ENCODE measurements at regions not wholly inside any gene's neighbourhood (a gene's known extent, or its start where the extent isn't known, plus 50 kb on each side); places are given as distances from the start of the nearest gene placed in this dataset.

- Histone ChIP-seq H3K9me3 (ENCODE audit: low read length) (no peaks in the 10 kb centered on the region), H4K20me1 (ENCODE audit: insufficient read depth, low read length) (no peaks in the 10 kb centered on the region), H3K79me2 (ENCODE audit: insufficient read depth, low read length) (no peaks in the 10 kb centered on the region), H3K4me3 (ENCODE audit: low read depth, low read length, poor library complexity, severe bottlenecking) (no peak overlapping the region), H3K4me2 (ENCODE audit: low read length) (no peak overlapping the region), H3K27ac (ENCODE audit: low read depth, low read length, poor library complexity, severe bottlenecking) (no peak overlapping the region), H2AFZ (ENCODE audit: low read length) (no peak overlapping the region), H3K9me2 (ENCODE audit: low read depth, low read length) (no peaks in the 10 kb centered on the region), H3K36me3 (ENCODE audit: insufficient read depth, low read length) (no peaks in the 10 kb centered on the region), H3F3A (ENCODE audit: insufficient read depth, low read length) (no peaks in the 10 kb centered on the region), H3K9ac (ENCODE audit: low read length) (no peak overlapping the region), H3K27me3 (ENCODE audit: insufficient read depth, low read length) (no peaks in the 10 kb centered on the region), H3K4me1 (ENCODE audit: insufficient read depth, low read length, severe bottlenecking) (no peaks in the 10 kb centered on the region)
- TF ChIP-seq EZH2 (IDR thresholded peaks at IDR 0.05; ENCODE audit: borderline replicate concordance, low read length) (no peak), CTCF (IDR thresholded peaks at IDR 0.05; ENCODE audit: low read length) (no peak)
Measured at GRCh38 chr9:13896922-13897835, 416.8 kb downstream of the NFIB start.

GRCh38 chr9:13896047-13896446 lies 417.9 kb downstream of the NFIB start:
- Histone ChIP-seq H3K36me3 (ENCODE audit: insufficient read depth, low read length) (no peaks in the 10 kb centered on the region), H3K4me3 (ENCODE audit: low read depth, low read length, poor library complexity, severe bottlenecking) (no peak overlapping the region), H2AFZ (ENCODE audit: low read length) (no peak overlapping the region), H3K4me2 (ENCODE audit: low read length) (no peak overlapping the region), H3F3A (ENCODE audit: insufficient read depth, low read length) (no peaks in the 10 kb centered on the region), H3K9me3 (ENCODE audit: low read length) (no peaks in the 10 kb centered on the region), H3K4me1 (ENCODE audit: insufficient read depth, low read length, severe bottlenecking) (no peaks in the 10 kb centered on the region), H4K20me1 (ENCODE audit: insufficient read depth, low read length) (no peaks in the 10 kb centered on the region), H3K79me2 (ENCODE audit: insufficient read depth, low read length) (no peaks in the 10 kb centered on the region), H3K9ac (ENCODE audit: low read length) (no peak overlapping the region), H3K9me2 (ENCODE audit: low read depth, low read length) (no peaks in the 10 kb centered on the region), H3K27me3 (ENCODE audit: insufficient read depth, low read length) (no peaks in the 10 kb centered on the region), H3K27ac (ENCODE audit: low read depth, low read length, poor library complexity, severe bottlenecking) (no peak overlapping the region)
- TF ChIP-seq CTCF (IDR thresholded peaks at IDR 0.05; ENCODE audit: low read length): no peak
- no peak for TF ChIP-seq EZH2 (IDR thresholded peaks at IDR 0.05; ENCODE audit: borderline replicate concordance, low read length)

- Histone ChIP-seq H3K27ac (ENCODE audit: low read depth, low read length, poor library complexity, severe bottlenecking) (no peak overlapping the region), H3F3A (ENCODE audit: insufficient read depth, low read length) (no peaks in the 10 kb centered on the region), H3K4me3 (ENCODE audit: low read depth, low read length, poor library complexity, severe bottlenecking) (no peak overlapping the region), H3K4me2 (ENCODE audit: low read length) (no peak overlapping the region), H3K36me3 (ENCODE audit: insufficient read depth, low read length) (no peaks in the 10 kb centered on the region), H3K27me3 (ENCODE audit: insufficient read depth, low read length) (no peaks in the 10 kb centered on the region), H3K9me3 (ENCODE audit: low read length) (no peaks in the 10 kb centered on the region), H3K4me1 (ENCODE audit: insufficient read depth, low read length, severe bottlenecking) (no peaks in the 10 kb centered on the region), H2AFZ (ENCODE audit: low read length) (no peak overlapping the region), H3K9me2 (ENCODE audit: low read depth, low read length) (no peaks in the 10 kb centered on the region), H4K20me1 (ENCODE audit: insufficient read depth, low read length) (no peaks in the 10 kb centered on the region), H3K9ac (ENCODE audit: low read length) (no peak overlapping the region), H3K79me2 (ENCODE audit: insufficient read depth, low read length) (no peaks in the 10 kb centered on the region)
- no peak for TF ChIP-seq CTCF (IDR thresholded peaks at IDR 0.05; ENCODE audit: low read length)
- TF ChIP-seq EZH2 (IDR thresholded peaks at IDR 0.05; ENCODE audit: borderline replicate concordance, low read length): no peak
Measured at GRCh38 chr9:13885258-13885657, 428.7 kb downstream of the NFIB start.
